ENCODE measurements at regions not wholly inside any gene's neighbourhood (a gene's known extent, or its start where the extent isn't known, plus 50 kb on each side); places are given as distances from the start of the nearest gene placed in this dataset.
"Not testable (repeated sequence)": the region's sequence is repeated elsewhere in the genome, so short reads cannot be mapped to it uniquely, and the experiment has no call there.

- in situ Hi-C loops (cut with HindIII; ENCODE audit: low sequenced_read_pairs), result no loop called here
- no peak for TF ChIP-seq CTCF (IDR thresholded peaks at IDR 0.05; ENCODE audit: low read depth, low read length)
- DNase-seq (ENCODE audit: low read depth, low spot score), result peak; percentile 44
- no peak overlapping the region for H3K4me3 ChIP-seq (ENCODE audit: low read depth, low read length)
These were observed 82.9 kb upstream of the MLN start for GRCh38 chr6:33886673-33887144.

GRCh38 chr6:33885132-33886057 lies 81.6 kb upstream of the MLN start:
- TF ChIP-seq CTCF (IDR thresholded peaks at IDR 0.05; ENCODE audit: low read depth, low read length), result no peak
- no peak overlapping the region for H3K4me3 ChIP-seq (ENCODE audit: low read depth, low read length)
- in situ Hi-C loops (cut with HindIII; ENCODE audit: low sequenced_read_pairs), result no loop called here
- DNase-seq (ENCODE audit: low read depth, low spot score), result peak; percentile 34

GRCh38 chr6:33883621-33884020 lies 79.8 kb upstream of the MLN start:
- H3K4me3 ChIP-seq (ENCODE audit: low read depth, low read length); DNase-seq (ENCODE audit: low read depth, low spot score); in situ Hi-C loops (cut with HindIII; ENCODE audit: low sequenced_read_pairs): not testable (repeated sequence)

GRCh38 chr6:33882154-33882553 lies 78.4 kb upstream of the MLN start:
- in situ Hi-C loops (cut with HindIII; ENCODE audit: low sequenced_read_pairs), result no loop called here
- no peak for DNase-seq (ENCODE audit: low read depth, low spot score)
- no peak for TF ChIP-seq CTCF (IDR thresholded peaks at IDR 0.05; ENCODE audit: low read depth, low read length)
- no peak overlapping the region for H3K4me3 ChIP-seq (ENCODE audit: low read depth, low read length)

- TF ChIP-seq CTCF (IDR thresholded peaks at IDR 0.05; ENCODE audit: low read depth, low read length), result no peak
- DNase-seq (ENCODE audit: low read depth, low spot score), result no peak
- in situ Hi-C loops (cut with HindIII; ENCODE audit: low sequenced_read_pairs), result no loop called here
- no peak overlapping the region for H3K4me3 ChIP-seq (ENCODE audit: low read depth, low read length)
These were observed 77.0 kb upstream of the MLN start for GRCh38 chr6:33880766-33881165.

GRCh38 chr6:33880104-33880678 lies 76.4 kb upstream of the MLN start:
- TF ChIP-seq CTCF (IDR thresholded peaks at IDR 0.05; ENCODE audit: low read depth, low read length), result no peak
- no peak overlapping the region for H3K4me3 ChIP-seq (ENCODE audit: low read depth, low read length)
- no peak for DNase-seq (ENCODE audit: low read depth, low spot score)
- in situ Hi-C loops (cut with HindIII; ENCODE audit: low sequenced_read_pairs), result no loop called here

GRCh38 chr6:33878562-33878961 lies 74.8 kb upstream of the MLN start:
- H3K4me3 ChIP-seq (ENCODE audit: low read depth, low read length), result no peak overlapping the region
- in situ Hi-C loops (cut with HindIII; ENCODE audit: low sequenced_read_pairs), result no loop called here
- TF ChIP-seq CTCF (IDR thresholded peaks at IDR 0.05; ENCODE audit: low read depth, low read length), result no peak
- no peak for DNase-seq (ENCODE audit: low read depth, low spot score)
